Uterus (tissue), 3 donors: ENCODE measurements at regions not wholly inside any gene's neighbourhood (a gene's known extent, or its start where the extent isn't known, plus 50 kb on each side); places are given as distances from the start of the nearest gene placed in this dataset.

ENCODE experiments used
- DNase-seq, 2 donors: peaks; one replicate each; pipeline ENCODE4 v3.0.0-alpha.2; 2019 to 2020
- H3K27ac ChIP-seq, 2 donors: fragments of 200-600 bp; sonication (generic); 1 replicate in 1 of 2; 2 replicates in 1 of 2; pipeline ENCODE4 v1.5.1; 2016 to 2018
- H3K27me3 ChIP-seq, 2 donors: fragments of 200-600 bp; sonication (generic); one replicate each; pipeline ENCODE4 v1.5.1; 2018 to 2019; ENCODE audit warnings: control low read depth in 1 of 2
- H3K36me3 ChIP-seq, 2 donors: fragments of 200-600 bp; sonication (generic); one replicate each; pipeline ENCODE4 v1.5.1; 2019; ENCODE audit warnings: control low read depth in 1 of 2
- H3K4me1 ChIP-seq, 2 donors: fragments of 200-600 bp; sonication (generic); one replicate each; pipeline ENCODE4 v1.5.1; 2018 to 2019; ENCODE audit warnings: control low read depth in 1 of 2
- H3K4me3 ChIP-seq, 2 donors: fragments of 200-600 bp; sonication (generic); 1 replicate in 1 of 2; 2 replicates in 1 of 2; pipeline ENCODE4 v1.5.1; 2018 to 2019; ENCODE audit warnings: mild to moderate bottlenecking in 1 of 2
- H3K9me3 ChIP-seq, 2 donors: fragments of 200-600 bp; sonication (generic); one replicate each; pipeline ENCODE4 v1.5.1; 2019; ENCODE audit warnings: control low read depth in 1 of 2
- POLR2A ChIP-seq, 2 donors: fragments of 450-650 bp; IDR thresholded peaks; one replicate each; pipeline ENCODE4 v1.6.1; 2016; ENCODE audit warnings: antibody characterized with exemption in 2 of 2, mild to moderate bottlenecking in 1 of 2, moderate library complexity in 1 of 2
- intact Hi-C: fragments of 100-400 bp; cut with DNase I; formaldehyde crosslinking; loops from one replicate; pipeline ENCODE4 v1.15.1; 2023; ENCODE audit warnings: low total_unique reads
- TF ChIP-seq, protein P1 (sequence below), 4 experiments: fragments of 200-600 bp in 2 of 4; fragments of 450-650 bp in 2 of 4; sonication (generic) in 2 of 4; IDR thresholded peaks; one replicate each; pipeline ENCODE4 v1.5.1; 2016 to 2019; ENCODE audit warnings: antibody characterized with exemption in 4 of 4, mild to moderate bottlenecking in 2 of 4, moderate library complexity in 1 of 4
- donor health status: DM: yes; HTN: yes; CAD: no.

DNA sequence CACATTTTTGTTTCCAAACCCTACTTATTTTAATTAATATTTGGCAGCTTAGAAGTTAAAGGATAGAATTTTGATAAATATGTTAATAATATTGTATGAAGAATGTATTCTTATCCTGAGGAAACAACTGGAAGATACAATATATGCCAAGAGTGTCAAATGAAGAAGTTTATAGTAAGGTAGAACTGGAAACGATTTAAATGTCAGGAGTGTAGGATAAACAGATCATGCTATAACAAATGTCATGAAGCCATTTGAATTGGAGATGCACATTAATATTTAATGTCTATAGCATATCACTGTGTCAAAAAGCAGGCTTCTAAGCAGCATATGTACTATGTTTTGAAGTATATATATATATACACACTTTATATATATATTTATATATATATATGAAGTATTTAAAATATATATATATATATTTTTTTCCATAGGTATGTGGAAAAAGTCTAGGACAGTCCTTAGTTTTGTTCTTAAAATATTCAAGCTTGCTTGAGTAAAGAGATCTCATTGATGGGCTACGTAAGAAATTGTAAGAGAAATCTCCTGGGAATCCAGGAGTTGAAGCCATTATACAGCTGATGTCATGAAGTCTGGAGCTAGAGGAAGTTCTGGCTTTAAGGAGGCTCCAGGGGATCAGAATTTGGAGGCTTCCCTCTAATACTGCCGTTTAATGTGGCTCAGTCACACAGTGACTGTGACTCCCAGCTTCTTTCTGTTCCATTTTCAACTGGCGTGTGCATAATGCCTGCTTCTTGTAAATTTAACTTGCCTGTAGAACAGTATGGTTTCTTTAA lies 79.9 kb upstream of the MYCBP2 start:
- Histone ChIP-seq H3K4me3 (no peak overlapping the region), H3K4me1 (no peaks in the 10 kb centered on the region), H3K9me3 (no peaks in the 10 kb centered on the region), H3K36me3 (no peaks in the 10 kb centered on the region), H3K27me3 (no peaks in the 10 kb centered on the region), H3K27ac (no peak overlapping the region)
- TF ChIP-seq, protein P1, sequence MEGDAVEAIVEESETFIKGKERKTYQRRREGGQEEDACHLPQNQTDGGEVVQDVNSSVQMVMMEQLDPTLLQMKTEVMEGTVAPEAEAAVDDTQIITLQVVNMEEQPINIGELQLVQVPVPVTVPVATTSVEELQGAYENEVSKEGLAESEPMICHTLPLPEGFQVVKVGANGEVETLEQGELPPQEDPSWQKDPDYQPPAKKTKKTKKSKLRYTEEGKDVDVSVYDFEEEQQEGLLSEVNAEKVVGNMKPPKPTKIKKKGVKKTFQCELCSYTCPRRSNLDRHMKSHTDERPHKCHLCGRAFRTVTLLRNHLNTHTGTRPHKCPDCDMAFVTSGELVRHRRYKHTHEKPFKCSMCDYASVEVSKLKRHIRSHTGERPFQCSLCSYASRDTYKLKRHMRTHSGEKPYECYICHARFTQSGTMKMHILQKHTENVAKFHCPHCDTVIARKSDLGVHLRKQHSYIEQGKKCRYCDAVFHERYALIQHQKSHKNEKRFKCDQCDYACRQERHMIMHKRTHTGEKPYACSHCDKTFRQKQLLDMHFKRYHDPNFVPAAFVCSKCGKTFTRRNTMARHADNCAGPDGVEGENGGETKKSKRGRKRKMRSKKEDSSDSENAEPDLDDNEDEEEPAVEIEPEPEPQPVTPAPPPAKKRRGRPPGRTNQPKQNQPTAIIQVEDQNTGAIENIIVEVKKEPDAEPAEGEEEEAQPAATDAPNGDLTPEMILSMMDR (IDR thresholded peaks at IDR 0.05) = no peak
- no peak for TF ChIP-seq POLR2A (IDR thresholded peaks at IDR 0.05)
- DNase-seq = no peak
- intact Hi-C loops = no loop called here

DNA sequence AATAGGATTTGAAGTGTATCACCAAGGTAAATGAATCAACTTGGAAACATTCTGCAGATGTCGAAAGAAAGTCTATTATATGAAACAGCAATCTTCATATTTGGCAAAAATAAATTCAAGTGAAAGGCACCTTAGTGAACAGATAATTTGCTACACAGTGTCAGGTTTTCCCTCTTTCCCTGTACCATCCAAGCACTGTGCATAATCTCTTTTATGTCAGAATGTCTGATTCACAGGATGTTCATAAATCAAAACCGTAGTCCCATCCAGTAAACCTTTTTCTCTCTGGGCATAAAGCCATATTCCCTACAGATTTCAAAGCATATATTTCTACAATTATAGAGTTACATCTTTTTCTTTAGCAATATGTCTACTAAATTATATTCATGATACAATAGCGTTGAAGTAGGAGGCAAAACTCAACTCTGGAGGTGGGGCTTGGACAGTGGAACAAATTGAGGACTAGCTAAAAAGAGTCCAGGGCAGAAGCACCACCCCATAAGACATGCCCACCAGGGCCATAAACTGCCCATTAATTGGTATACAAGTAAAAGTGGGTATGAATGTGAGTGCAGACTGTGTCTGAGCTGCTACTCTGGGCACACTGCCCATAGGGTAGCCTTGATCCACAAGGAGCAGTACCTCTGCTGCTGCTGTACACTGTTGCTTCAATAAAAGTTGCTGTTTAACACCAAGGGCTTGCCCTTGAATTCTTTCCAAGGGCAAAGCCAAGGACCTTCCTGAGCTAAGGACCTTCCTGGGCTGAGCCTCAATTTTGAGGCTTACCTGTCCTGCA lies 72.1 kb upstream of the MYCBP2 start:
- Histone ChIP-seq H3K4me3 (no peak overlapping the region), H3K9me3 (no peaks in the 10 kb centered on the region), H3K27me3 (no peaks in the 10 kb centered on the region), H3K27ac (no peak overlapping the region), H3K36me3 (no peaks in the 10 kb centered on the region), H3K4me1 (no peaks in the 10 kb centered on the region)
- DNase-seq = no peak
- TF ChIP-seq, protein P1 (IDR thresholded peaks at IDR 0.05) = no peak
- no peak for TF ChIP-seq POLR2A (IDR thresholded peaks at IDR 0.05)
- intact Hi-C loops = no loop called here

GRCh38 chr13:77397636-77398035 lies 70.7 kb upstream of the MYCBP2 start:
- TF ChIP-seq, protein P1 (IDR thresholded peaks at IDR 0.05) = no peak
- TF ChIP-seq POLR2A (IDR thresholded peaks at IDR 0.05) = no peak

DNA sequence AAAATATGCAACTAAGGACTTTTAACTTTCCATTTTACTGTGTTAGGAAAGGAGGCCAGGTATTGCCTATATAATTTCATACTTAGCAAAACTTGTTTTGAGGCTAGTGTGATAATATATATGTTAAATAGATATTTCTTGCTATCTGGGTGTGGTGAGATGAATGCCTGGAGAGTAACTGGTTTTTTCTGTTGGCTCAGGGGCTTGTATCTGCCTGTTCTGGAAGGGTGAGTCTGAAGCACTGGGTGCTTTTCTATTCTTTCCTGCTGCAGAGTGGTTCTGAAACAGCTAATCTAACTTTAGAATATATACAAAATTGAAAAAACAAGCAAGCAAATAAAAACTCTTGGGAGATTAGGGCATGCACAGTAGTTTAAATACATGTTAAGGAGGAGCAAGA lies 64.6 kb upstream of the MYCBP2 start:
- no peak for TF ChIP-seq POLR2A (IDR thresholded peaks at IDR 0.05)
- TF ChIP-seq, protein P1 (IDR thresholded peaks at IDR 0.05) = no peak
- H3K9me3 ChIP-seq = no peaks in the 10 kb centered on the region
- no peak for DNase-seq
- H3K4me1 ChIP-seq = no peaks in the 10 kb centered on the region
- intact Hi-C loops = no loop called here
- no peaks in the 10 kb centered on the region for H3K36me3 ChIP-seq
- H3K27me3 ChIP-seq = no peaks in the 10 kb centered on the region
- H3K4me3 ChIP-seq = no peak overlapping the region
- H3K27ac ChIP-seq = no peak overlapping the region

More at GRCh38 chr13:77397636-77398035, 70.7 kb upstream of the MYCBP2 start:
- Histone ChIP-seq H3K4me3 (no peak overlapping the region), H3K4me1 (no peaks in the 10 kb centered on the region), H3K9me3 (no peaks in the 10 kb centered on the region), H3K27me3 (no peaks in the 10 kb centered on the region), H3K27ac (no peak overlapping the region), H3K36me3 (no peaks in the 10 kb centered on the region)
- intact Hi-C loops = no loop called here
- no peak for DNase-seq

DNA sequence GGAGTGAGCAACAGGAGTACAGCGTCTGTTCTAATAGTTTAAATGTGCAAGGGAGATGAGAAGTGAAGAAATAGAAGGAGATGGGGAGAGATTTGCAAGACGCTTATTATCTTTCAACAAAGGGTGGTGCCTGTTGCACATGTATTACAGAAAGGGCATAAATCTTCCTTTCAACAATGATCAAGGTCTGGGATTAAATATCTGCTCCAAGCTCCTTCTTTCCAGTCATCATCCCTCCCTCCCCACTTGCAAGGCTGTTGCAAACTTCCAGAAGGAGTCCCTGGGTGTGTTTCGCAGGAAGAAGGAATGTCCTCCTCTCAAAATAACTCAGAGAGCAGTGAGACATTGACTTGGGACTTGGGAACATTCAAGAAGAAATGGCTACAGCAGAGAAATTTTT lies 63.5 kb upstream of the MYCBP2 start:
- no peaks in the 10 kb centered on the region for H3K9me3 ChIP-seq
- no peak for DNase-seq
- TF ChIP-seq, protein P1 (IDR thresholded peaks at IDR 0.05) = no peak
- TF ChIP-seq POLR2A (IDR thresholded peaks at IDR 0.05) = no peak
- H3K36me3 ChIP-seq = no peaks in the 10 kb centered on the region
- H3K4me1 ChIP-seq = no peaks in the 10 kb centered on the region
- no peaks in the 10 kb centered on the region for H3K27me3 ChIP-seq
- intact Hi-C loops = no loop called here
- H3K27ac ChIP-seq = no peak overlapping the region
- H3K4me3 ChIP-seq = no peak overlapping the region
